NCI-H2081 treated with DMSO at 0.1 percent for 48 hours (cell line): ENCODE measurements at regions not wholly inside any gene's neighbourhood (a gene's known extent, or its start where the extent isn't known, plus 50 kb on each side); places are given as distances from the start of the nearest gene placed in this dataset.
"Not testable (repeated sequence)": the region's sequence is repeated elsewhere in the genome, so short reads cannot be mapped to it uniquely, and the experiment has no call there.

Experiments
- DNase-seq: peaks from one replicate; lab custom pipeline; 2025; lab: John Stamatoyannopoulos, UW

- DNase-seq: no peak
Measured at GRCh38 chr7:153006911-153007310, 247.4 kb downstream of the ACTR3B start.

GRCh38 chr7:153010416-153010815 lies 250.9 kb downstream of the ACTR3B start:
- no peak for DNase-seq

- no peak for DNase-seq
Measured at GRCh38 chr7:153012203-153012602, 252.7 kb downstream of the ACTR3B start.

GRCh38 chr7:153017223-153017622 lies 257.7 kb downstream of the ACTR3B start:
- no peak for DNase-seq

- no peak for DNase-seq
Measured at GRCh38 chr7:153021542-153021941, 262.0 kb downstream of the ACTR3B start.

- DNase-seq: peak; percentile 75
Measured at GRCh38 chr7:153022475-153023193, 263.1 kb downstream of the ACTR3B start.

- no peak for DNase-seq
Measured at GRCh38 chr7:153023194-153023592, 263.6 kb downstream of the ACTR3B start.

GRCh38 chr7:153027210-153027609 lies 267.7 kb downstream of the ACTR3B start:
- DNase-seq: no peak

- DNase-seq: no peak
Measured at GRCh38 chr7:153027904-153028303, 268.4 kb downstream of the ACTR3B start.

- no peak for DNase-seq
Measured at GRCh38 chr7:153030976-153031375, 271.4 kb downstream of the ACTR3B start.

- DNase-seq: no peak
Measured at GRCh38 chr7:153034791-153035190, 275.2 kb downstream of the ACTR3B start.

GRCh38 chr7:153036396-153037063 lies 277.0 kb downstream of the ACTR3B start:
- DNase-seq: no peak

GRCh38 chr7:153043440-153043839 lies 283.9 kb downstream of the ACTR3B start:
- no peak for DNase-seq

GRCh38 chr7:153044981-153045380 lies 285.4 kb downstream of the ACTR3B start:
- no peak for DNase-seq

- no peak for DNase-seq
Measured at GRCh38 chr7:153047079-153047959, 287.8 kb downstream of the ACTR3B start.

- no peak for DNase-seq
Measured at GRCh38 chr7:153052206-153052605, 292.7 kb downstream of the ACTR3B start.

GRCh38 chr7:153061910-153062528 lies 302.5 kb downstream of the ACTR3B start:
- DNase-seq: no peak

GRCh38 chr7:153065051-153065450 lies 305.5 kb downstream of the ACTR3B start:
- DNase-seq: no peak

GRCh38 chr7:153066711-153067110 lies 307.2 kb downstream of the ACTR3B start:
- no peak for DNase-seq

GRCh38 chr7:153070141-153070540 lies 310.6 kb downstream of the ACTR3B start:
- no peak for DNase-seq

- no peak for DNase-seq
Measured at GRCh38 chr7:153072806-153073205, 313.3 kb downstream of the ACTR3B start.

- not testable (repeated sequence) for DNase-seq
Measured at GRCh38 chr7:153076289-153076688, 316.7 kb downstream of the ACTR3B start.
